A204.1 (cell line): ENCODE measurements at regions not wholly inside any gene's neighbourhood (a gene's known extent, or its start where the extent isn't known, plus 50 kb on each side); places are given as distances from the start of the nearest gene placed in this dataset.

Source experiments
- FAIRE-seq: peaks from 2 replicates; lab custom pipeline; 2012; peaks lifted over from hg19 to GRCh38; lab: Jason Lieb, UNC

DNA sequence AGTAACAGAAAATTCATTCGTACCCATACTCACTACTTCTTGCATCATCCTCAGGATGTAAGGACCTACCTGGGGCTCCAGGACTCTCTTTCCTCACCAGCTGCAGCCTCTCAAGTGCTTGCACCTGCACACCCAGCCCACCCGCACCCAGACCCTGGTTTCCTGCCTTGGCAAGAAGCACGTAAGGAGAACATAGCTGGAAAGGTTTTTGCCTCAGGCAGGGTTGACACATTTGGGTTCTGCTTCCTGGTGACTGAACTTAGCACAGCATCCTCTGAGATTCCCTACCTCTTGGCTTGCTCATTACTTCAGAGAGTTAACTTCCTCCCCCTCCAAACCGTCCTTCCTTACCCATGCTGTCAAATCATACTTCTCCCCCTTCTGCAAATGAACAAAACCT is 556.9 kb downstream of the CD83 start:
- FAIRE-seq, result no peak

DNA sequence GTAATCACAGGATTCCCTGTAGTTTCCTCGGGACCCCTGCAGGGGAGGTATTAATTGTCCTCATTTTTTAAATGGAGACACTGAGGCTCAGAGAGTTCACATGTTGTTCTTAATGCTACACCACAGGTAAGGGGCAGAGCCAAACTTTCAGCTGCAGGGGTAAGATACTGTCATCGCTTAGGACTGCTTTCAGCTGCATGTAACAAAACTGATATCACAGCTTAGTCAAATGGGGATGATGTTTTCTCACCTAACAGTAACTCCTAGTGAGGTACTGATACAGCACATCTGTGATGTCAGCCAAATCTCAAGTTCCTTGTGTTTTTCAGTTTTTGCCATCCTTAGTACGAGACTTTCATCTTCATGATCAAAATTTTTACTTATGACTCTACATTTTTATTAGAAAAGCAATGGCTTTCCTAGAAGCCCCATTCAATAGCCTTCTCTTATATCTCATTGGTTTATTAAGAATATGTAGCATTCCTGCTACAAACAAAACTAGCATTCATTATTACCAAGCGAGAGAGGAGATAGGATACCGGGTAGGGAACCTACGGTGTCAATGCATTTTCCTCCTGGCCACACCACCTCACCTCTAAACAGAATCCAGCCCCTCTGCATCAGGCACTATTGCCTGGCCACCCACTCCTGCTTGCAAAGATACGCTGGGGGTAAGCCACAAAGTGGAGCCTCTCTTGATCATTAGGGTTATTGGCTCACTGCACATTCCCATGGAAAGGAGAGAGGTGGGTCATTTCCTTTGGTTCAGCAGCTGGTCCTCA is 557.5 kb downstream of the CD83 start:
- no peak for FAIRE-seq

DNA sequence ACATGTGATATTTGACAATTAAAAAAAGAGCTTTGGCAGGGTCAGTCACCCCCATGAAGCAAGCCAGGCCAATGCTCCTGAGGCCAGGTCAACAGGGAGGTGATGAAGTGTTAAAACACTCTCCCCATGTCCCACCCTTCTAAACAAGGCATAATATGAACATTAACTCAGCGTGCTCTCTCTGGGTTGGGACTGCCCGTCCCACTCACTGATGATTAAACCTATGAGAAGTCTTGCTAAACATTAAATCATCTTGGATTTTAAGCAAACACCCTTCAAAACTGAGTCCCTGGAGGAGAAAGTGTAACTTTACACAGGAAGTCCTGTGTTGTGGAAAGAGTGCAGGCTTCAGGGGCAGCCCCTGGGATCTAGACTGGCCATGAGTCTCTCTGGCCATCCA is 558.5 kb downstream of the CD83 start:
- no peak for FAIRE-seq

DNA sequence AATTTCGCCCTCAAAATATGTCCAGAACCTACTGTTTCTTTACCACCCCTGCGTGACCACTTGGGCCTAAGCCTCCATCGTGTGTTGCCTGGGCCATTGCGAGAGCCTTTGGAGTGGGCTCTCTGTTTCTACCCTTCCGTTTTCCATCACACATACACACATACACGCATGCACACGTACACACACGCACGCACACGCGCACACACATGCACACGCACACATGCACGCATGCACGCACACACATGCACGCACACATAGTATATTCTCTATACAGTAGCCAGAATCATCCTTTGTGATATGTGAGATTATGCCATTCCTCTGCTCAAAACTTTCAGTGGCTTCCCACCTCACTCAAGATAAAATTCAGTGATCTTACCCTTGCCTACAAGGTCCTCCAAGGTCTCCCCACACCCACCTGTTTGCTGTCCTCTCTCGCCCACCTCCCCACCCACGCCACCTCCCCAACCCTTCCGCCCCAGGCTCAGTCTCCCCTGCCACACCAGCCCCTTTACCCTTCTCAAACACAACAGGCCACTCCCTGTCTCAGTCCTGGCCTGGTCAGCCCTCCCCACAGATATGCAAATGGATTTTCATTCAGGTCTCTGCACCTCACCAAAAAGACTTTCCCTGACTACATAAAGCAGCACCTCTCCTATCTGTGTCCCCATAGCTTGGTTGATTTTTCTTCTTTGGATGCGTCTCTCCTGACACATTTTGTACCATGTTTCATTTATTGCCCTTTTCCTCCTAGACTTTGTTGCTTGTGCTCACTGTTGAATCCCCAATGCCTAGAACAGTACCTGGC is 559.6 kb downstream of the CD83 start:
- no peak for FAIRE-seq

DNA sequence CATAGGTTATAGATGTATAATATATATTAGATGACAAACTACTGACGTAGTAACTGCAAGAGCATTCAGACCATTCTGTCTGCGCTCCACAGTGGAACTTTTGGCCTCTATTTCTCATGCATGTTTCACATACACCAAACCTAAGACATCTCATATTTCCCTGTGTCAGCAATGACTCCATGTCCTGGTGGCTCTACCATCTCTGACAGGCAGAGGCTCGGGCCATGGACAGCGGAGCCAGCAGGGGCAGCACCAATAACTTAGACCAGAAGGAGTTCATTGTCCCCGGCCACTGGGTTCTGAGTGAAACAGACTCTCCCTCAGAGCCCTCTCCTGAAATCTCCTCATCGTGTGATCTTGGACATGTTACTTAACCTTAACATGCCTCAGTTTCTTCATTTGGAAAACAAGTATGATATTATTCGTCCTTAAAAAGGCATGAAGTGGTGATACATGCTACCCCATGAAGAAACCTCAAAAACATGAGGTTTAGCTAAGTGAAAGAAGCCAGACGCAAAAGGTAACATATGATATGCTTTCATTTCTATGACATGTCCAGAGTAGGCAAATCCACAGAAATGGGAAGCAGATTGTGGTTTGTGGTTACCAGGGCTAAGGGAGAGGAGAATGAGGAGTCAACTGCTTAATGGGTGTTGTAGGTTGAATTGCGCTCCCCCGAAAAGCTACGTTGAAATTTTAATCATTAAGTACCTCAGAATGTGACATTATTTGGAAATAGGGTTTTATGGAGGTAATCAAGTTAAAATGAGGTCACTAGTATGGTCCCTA is 564.0 kb upstream of the JARID2 start:
- FAIRE-seq, result no peak

DNA sequence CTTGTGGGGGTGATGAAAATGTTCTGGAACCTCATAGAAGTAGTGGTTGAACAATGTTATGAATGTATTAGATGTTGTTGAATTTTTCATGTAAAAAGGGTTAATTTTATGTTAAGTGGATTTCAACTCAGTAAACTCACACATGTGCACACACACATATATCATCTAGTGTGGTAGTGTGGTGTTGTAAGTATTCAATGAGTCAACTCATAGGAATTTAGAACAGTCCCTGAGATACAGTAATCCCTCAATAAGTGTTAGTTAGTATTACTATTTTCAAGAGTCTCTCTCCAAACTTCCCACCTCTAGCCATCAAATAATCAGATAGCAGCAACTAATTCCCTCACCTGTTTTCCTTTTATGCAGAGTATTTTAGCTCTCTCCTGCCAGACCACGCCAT is 563.1 kb upstream of the JARID2 start:
- no peak for FAIRE-seq

DNA sequence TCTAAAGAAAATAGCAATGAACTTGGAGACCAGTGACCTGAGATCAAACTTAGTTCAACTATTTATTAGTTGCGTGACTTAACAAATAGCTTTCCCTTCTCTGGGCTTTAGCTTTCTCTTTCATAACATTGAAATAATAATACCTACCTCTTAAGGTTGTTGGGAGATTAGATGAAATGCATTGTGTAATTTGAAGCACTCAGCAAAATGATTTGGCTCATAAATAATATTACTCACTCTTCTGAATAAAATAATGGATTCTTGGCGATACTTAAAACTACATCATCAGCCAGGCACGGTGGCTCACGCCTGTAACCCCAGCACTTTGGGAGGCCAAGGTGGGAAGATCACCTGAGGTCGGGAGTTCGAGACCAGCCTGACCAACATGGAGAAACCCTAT is 556.2 kb upstream of the JARID2 start:
- no peak for FAIRE-seq

DNA sequence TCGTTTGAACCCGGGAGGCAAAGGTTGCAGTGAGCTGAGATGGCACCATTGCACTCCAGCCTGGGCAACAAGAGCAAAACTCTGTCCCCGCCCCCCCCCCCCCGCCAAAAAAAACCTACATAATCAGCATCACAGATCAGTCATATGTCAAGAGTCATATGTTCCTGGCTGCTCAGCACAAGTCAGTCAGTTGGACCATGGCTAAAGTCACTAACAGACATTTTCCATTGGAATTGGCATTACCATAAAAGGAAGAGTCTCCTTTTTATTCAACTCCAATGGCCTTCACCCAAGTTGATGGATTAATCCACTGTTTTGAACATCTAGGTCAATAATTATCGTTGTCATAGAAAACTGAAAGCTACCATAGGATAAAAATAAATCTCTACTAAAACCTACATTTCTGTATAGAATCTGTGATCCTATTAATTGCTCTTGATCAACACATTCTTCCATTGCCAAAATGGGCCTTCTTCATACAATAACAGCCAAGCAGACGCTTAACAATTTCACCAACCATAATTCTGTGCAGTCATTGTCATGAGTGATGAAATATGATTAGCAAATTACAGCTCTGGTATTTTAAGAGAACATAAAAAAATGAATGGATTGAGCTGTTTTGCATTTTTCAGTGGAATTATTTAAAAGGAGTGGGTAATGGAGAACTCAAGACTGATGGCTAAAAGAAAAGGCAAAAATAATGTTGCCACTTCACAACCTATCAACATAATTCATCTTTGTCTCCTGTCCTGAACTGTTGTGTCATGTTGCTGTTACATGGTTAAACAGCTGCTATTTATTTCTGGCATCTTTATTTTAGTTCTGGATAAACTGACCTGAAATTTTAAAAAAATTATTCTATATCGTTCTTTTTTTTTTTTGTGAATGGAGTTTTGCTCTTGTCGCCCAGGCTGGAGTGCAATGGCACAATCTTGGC is 555.5 kb upstream of the JARID2 start:
- FAIRE-seq, result no peak

DNA sequence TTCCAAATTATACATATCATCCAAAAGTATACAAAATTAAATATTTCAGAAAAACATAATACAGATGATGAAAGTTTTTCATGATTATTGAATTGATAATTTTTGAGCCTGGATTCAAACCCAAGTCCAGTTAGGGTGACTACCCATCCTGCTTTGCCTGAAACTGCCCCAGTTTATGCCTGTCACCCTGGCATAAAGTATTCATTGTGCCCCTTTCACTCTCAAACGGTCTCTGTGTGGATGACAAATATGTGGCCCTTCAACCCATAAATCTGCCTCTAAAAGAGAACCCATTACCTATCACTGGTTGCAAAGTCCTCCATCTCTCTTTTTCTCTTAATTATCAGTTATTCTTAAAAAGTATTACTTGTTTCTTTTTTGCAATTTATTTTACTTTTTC is 553.7 kb upstream of the JARID2 start:
- no peak for FAIRE-seq

DNA sequence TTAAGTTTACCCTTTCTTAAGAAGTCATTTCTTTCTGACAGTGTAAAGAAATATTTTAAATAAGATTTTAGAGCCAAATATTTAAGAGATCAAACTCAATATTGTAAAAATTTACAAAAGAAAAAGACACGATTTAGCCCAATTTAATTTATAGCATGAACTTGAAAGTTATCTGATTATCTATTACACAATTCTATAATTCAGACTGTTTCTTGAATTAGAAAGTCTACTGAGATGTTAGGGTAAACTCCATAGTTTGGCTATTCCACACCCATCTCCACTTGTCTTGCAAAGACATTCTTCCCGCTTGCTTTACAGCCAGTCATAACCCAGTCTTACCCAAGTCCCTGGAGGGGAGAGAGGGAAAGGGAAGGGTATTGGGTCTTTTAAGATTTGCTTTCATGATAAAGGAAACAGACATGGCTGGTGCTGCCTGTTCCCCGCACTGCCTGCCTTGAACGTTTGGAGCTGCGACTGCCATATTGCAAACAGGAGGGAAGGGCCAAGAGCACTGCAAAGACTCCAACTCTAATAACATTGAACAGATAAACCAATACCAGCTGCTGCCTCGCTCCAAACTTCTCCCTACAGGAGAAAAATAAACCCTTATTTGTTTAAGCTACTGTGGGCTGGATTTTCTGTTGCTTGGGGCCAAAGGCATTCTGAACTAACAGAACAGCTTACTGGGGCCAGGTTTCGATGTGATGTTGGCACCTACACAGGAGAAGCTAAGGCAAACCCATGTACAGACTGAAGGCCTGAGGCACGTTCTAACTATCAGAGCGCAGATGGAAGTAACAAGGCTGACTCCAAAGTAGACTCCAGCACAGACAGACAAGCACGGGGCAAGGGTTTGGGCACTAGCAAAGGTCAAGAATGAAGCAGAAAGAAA is 552.3 kb upstream of the JARID2 start:
- no peak for FAIRE-seq

DNA sequence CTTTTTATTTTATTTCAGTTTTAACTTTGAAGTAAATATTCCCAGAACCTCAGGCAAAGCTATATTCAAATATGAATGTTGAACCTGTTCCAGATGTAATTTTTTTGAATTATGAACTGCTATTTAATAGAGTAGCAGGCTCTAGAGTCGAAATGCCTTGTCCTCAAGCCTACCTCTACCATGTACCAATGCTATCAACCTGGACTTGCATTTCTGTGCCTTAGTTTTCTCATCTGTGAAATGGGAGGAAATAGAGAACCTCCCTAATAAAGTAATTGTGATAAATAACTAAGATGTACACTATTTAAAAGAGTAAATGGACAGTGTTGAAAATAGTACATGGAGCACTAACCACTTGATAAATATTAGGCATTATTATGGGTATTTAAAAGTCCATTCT is 551.6 kb upstream of the JARID2 start:
- no peak for FAIRE-seq

DNA sequence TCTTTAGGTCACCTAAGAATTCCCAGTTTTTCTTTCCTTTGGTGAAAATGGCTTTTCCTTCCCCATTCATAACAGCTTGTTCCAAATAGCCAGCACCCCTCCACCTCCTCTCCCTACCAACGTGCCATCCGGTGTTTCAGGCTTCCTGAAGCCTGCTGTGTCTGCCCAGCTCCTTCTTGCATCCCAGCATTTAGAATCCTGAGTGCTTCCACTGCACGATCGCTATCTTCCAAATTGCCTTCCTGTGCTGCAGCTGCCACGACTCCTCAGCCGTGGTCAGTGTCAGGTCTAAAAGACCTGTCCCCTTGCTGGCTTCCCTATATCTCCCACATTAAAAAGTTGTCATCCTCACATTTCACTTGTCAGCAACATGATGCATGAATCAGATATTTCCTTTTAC is 550.3 kb upstream of the JARID2 start:
- FAIRE-seq, result no peak

DNA sequence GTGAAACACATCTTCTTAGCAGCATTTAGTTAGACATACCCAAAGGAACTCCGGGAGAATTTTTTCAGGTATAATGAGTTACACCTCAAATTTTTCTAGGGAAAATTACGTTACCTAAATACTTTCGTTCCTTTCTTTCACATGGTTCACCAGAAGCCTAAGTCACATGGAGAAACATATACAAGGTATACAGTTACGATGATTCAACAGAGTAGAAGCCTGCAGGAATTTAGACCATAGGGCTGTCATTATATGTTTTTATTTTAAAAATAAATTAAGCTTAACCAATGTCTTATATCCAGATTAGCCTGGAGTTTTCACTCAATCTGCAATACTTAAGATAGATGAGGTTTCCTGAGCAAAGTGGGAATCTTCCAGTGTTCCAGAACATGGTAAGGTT is 549.5 kb upstream of the JARID2 start:
- FAIRE-seq, result no peak

DNA sequence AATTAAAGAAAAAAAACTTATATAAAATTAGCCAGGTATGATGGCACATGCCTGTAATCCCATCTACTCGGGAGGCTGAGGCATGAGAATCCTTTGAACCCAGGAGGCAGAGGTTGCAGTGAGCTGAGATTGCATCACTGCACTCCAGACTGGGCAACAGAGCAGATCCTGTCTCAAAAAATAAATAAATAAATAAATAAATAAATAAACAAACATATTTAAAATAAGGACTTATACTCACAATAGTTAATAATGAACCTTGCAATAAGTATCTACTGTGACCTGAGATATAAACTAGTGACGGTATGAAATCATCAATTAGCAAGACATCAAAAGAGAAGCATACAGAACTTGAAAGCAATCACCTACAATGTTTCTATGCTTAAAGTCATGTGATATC is 548.4 kb upstream of the JARID2 start:
- no peak for FAIRE-seq

DNA sequence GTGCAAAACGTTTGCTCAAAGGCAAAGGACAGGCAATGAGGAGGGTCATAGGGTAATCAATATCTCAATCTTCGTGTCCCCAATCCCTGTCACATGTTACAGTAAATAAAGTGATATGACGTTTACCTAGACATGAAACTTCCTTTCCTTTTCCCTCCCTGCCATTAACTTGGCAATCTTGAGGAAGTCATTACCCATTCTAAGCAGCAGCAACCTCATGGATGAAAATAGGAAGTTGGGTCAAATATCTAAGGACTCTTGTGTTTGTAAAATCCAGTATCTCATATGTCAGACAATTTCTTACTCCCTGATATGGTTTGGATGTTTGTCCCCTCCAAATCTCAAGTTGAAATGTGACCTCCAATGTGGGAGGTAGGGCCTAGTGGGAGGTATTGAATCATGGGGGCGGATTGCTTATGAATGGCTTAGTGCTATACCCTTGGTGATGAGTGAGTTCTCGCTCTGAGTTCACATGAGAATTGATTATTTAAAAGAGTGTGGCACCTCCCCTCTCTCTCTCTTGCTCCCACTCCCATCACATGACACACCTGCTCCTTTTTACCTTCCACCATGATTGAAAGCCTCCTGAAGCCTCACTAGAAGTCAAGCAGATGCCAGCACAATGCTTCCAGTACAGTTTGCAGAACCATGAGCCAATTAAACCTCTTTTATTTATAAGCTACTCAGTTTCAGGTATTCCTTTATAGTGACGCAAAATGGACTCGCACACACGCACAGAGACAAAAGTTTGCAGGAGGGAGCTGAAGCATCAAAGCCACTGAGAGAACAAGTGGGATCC is 545.9 kb upstream of the JARID2 start:
- no peak for FAIRE-seq

DNA sequence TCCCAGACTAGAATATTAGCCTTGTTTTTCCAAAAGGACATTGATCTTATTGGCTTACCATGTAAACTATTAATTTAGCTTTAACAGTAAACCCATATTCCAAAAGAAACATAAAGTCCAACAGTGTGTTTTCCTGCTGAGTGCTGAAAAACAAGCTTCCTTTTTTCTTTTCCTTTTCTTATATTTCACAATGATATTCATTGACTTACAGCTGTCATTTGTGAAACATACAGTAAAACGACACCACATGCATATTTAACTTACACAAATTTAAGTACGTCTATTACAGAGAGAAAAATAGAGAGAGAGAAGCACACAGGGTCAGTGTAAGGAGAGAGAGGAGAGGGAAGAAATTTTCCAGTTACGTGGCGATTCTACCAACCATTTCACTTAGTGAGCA is 543.9 kb upstream of the JARID2 start:
- no peak for FAIRE-seq

DNA sequence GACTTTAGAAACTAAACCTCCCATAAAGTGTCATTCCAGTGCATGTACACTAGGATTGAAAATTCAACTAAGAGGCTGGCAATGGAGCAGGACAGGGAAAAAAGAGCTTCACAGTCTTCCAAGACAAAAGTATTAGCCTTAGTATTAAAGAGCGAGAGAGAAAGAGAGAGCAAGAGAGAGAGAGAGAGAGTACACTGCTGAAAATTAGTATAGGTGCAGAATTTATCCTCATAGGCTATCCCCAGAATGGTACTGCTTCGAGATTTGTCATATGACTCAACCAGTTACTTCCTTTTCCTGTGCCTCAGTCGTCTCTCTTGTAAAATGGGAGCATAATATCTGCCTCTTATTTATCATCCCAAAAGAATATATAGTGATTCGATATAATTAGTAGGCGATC is 543.2 kb upstream of the JARID2 start:
- FAIRE-seq, result no peak

DNA sequence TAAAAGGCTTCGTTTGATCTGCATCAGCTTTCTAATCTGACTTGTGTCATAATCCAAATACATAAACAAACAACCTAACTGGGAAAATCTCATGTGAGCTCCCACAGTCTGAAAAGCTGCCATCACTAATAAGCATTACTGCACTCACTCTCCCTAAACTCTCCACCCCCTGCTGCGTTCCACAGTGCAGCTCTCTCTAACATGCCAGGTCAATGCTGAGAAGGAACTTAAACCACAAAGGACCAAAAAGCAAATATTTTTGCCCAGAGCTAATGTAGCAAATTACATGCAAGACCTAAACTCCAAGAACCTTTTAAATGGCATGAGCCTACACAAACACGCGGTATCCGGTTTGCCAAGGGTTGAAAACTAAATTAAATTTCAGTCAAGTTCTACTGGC is 542.3 kb upstream of the JARID2 start:
- no peak for FAIRE-seq

DNA sequence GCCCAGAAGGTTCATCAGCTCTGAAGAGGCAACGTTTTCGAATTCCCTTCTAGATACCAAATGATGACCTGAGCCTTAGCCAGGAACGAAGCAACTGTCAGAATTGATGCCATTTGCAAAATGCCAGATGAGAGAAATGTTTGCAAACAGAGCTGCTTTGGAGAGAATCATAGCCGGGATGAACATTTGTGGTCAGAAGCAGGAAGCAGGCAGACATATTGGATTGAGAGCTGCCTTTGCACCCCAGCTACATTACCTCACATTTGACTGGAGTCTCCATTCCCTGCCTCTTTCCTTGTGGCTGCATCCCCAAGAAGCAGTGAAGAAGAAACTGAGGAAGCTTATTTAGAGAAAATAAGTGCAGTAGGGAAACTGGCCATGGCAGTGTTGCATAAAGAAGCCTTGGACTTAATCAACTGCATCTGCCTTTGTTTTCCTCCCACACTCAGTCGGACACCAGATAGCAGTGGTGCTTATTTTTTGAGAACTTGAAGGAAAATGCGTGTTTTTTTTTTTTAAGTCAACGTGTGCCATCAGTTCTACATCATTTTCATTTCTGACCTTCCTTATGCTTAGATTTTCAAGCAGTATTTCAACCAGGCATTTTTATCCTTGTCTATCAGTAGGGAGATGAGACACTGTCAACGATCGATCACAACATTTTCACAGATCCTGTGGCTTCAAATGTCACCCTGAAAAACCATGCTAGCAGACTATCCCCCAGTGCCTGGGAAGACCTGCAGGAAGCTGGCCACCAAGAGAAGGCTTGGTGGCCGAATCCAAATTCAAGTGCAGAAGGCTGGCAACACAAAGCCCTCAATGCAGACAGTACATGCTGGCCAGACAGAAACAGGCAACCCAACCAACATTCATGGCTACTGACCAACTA is 541.2 kb upstream of the JARID2 start:
- FAIRE-seq, result no peak
